Type B pancreatic cell (in vitro differentiated cells): ENCODE measurements at regions not wholly inside any gene's neighbourhood (a gene's known extent, or its start where the extent isn't known, plus 50 kb on each side); places are given as distances from the start of the nearest gene placed in this dataset.

Experiments
- DNase-seq: peaks from one replicate; pipeline ENCODE4 v3.0.0; 2021; ENCODE audit warnings: mixed read lengths; ENCODE audit not compliant: unreplicated experiment; ENCODE audit errors: extremely low spot score
- H3K27ac Mint-ChIP-seq: 2 replicates; pipeline ENCODE4 v1.8.0; 2021; ENCODE audit warnings: mild to moderate bottlenecking, mixed read lengths
- H3K27me3 Mint-ChIP-seq: 2 replicates; pipeline ENCODE4 v1.8.0; 2021; ENCODE audit warnings: mixed read lengths
- H3K36me3 Mint-ChIP-seq: 2 replicates; pipeline ENCODE4 v1.8.0; 2021; ENCODE audit warnings: mixed read lengths
- H3K4me1 Mint-ChIP-seq: one replicate; pipeline ENCODE4 v1.8.0; 2021; ENCODE audit warnings: mixed read lengths; ENCODE audit not compliant: unreplicated experiment
- H3K4me3 Mint-ChIP-seq: 2 replicates; pipeline ENCODE4 v1.8.0; 2021; ENCODE audit warnings: mild to moderate bottlenecking, mixed read lengths
- H3K9me3 Mint-ChIP-seq: 2 replicates; pipeline ENCODE4 v1.8.0; 2021; ENCODE audit warnings: mixed read lengths
- TF ChIP-seq, protein P1 (sequence below): fragments of 200-600 bp; sonication (generic); conservative IDR thresholded peaks from 2 replicates; pipeline ENCODE4 v1.5.0; 2021; ENCODE audit warnings: antibody characterized with exemption, mild to moderate bottlenecking

DNA sequence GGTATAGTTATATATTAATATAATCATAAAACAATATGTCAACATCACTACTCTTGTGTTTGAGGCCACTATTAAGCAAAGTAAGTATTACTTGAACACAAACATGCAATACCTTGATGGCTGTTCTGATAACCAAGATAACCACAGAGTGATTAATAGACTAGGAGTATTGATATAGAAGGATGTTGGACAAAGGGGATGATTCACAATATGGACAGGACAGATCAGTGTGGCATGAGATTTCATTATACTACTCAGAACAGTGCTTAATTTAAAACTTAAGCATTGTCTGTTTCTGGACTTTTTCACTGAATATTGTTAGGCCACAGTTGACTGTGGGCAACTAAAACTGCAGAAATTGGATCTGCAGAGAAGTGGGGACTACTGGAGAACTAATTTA is 384.2 kb downstream of the SLITRK1 start:
- TF ChIP-seq, protein P1, sequence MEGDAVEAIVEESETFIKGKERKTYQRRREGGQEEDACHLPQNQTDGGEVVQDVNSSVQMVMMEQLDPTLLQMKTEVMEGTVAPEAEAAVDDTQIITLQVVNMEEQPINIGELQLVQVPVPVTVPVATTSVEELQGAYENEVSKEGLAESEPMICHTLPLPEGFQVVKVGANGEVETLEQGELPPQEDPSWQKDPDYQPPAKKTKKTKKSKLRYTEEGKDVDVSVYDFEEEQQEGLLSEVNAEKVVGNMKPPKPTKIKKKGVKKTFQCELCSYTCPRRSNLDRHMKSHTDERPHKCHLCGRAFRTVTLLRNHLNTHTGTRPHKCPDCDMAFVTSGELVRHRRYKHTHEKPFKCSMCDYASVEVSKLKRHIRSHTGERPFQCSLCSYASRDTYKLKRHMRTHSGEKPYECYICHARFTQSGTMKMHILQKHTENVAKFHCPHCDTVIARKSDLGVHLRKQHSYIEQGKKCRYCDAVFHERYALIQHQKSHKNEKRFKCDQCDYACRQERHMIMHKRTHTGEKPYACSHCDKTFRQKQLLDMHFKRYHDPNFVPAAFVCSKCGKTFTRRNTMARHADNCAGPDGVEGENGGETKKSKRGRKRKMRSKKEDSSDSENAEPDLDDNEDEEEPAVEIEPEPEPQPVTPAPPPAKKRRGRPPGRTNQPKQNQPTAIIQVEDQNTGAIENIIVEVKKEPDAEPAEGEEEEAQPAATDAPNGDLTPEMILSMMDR, result no peak
- Mint-ChIP-seq H3K27ac (no peak overlapping the region), H3K36me3 (no peaks in the 10 kb centered on the region), H3K27me3 (no peaks in the 10 kb centered on the region), H3K9me3 (no peaks in the 10 kb centered on the region), H3K4me1 (no peaks in the 10 kb centered on the region), H3K4me3 (no peak overlapping the region)
- no peak for DNase-seq

DNA sequence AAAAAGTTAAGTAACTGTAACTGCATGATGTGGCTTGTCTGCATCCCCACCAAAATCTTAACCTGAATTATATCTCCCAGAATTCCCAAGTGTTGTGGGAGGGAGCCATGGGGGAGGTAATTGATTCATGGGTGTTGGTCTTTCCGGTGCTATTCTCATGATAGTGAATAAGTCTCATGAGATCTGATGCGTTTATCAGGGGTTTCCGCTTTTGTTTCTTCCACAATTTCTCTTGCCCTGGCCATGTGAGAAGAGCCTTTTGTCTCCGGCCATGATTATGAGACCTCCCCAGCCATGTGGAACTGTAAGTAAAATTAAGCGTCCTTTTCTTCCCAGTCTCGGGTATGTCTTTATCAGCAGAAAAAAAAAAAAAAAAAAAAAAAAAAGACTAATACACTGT is 385.8 kb downstream of the SLITRK1 start:
- no peak for DNase-seq
- no peaks in the 10 kb centered on the region for H3K27me3 Mint-ChIP-seq
- no peaks in the 10 kb centered on the region for H3K4me1 Mint-ChIP-seq
- no peaks in the 10 kb centered on the region for H3K9me3 Mint-ChIP-seq
- no peaks in the 10 kb centered on the region for H3K36me3 Mint-ChIP-seq
- no peak overlapping the region for H3K27ac Mint-ChIP-seq
- H3K4me3 Mint-ChIP-seq, result no peak overlapping the region
- TF ChIP-seq, protein P1, result no peak

DNA sequence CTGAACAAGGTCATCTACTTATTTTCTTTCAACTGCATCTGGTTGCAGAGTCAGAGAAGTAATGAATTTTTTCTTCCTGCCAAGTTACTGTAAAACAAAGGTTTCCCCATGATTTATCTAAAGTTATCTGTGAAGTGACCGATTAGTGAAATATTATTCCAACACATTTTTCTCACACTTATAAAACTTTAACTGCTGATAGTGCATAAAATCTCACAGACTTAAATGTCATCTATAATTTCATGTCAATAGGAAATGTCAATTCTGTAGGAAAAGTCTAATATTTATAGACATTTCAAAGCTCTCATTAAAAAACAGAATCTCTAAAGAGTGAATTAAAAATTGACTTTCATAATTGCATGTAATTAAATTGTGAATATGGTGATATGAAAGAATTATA is 397.2 kb downstream of the SLITRK1 start:
- TF ChIP-seq, protein P1, result no peak
- no peak overlapping the region for H3K27ac Mint-ChIP-seq
- no peaks in the 10 kb centered on the region for H3K9me3 Mint-ChIP-seq
- H3K4me3 Mint-ChIP-seq, result no peak overlapping the region
- DNase-seq, result no peak
- no peaks in the 10 kb centered on the region for H3K4me1 Mint-ChIP-seq
- H3K36me3 Mint-ChIP-seq, result no peaks in the 10 kb centered on the region
- H3K27me3 Mint-ChIP-seq, result no peaks in the 10 kb centered on the region

DNA sequence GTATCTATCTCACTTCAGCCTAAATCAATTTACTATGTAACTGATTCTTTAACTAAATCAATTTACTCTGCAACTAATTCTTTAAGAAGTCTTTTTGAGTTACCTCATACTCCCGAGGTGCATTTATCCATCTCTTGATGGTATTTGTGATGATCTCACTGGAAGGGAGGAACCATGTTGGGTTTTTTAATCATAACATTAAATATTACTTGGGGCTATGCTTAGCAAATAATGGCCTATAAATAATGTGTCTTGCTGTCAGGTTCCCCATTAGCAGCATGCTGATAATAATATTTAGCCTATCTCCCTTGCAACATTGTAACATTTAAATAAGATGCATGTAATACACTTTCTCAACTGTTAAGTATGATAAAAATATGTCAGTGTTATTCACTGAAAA is 411.3 kb downstream of the SLITRK1 start:
- Mint-ChIP-seq H3K27me3 (no peaks in the 10 kb centered on the region), H3K36me3 (no peaks in the 10 kb centered on the region), H3K4me1 (no peaks in the 10 kb centered on the region), H3K9me3 (peaks cover 5% of the 10 kb centered on the region), H3K27ac (no peak overlapping the region), H3K4me3 (no peak overlapping the region)
- DNase-seq, result no peak
- TF ChIP-seq, protein P1, result no peak

DNA sequence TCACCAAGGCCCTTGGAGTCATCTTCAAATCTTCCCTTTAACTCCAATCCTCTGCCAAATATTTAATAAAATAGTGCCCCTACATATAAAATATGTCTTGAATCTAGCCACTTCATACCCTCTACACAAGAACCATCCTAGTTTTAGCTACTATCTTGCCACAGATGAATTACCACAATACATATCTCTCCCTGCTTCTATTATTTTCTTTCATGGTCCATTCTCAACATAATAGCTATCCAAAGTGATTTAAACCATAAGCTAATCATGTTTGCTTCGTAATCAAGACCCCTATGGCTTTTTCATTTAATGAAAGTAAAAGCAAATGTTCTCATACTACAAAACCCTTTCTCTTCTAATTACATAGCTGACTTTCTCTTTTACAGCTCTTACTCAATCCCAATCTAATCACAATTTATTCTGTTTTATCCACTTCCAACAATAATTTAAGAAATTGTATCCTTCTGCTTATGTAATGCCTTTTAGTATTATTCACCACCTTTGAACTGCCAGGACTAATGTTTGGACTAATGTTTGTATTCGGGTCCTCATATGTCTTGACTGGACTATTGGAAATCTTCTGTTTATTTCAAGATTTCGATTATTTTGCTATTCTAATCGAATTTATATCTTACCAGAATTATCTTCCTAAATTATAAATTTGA is 412.0 kb downstream of the SLITRK1 start:
- no peaks in the 10 kb centered on the region for H3K27me3 Mint-ChIP-seq
- H3K27ac Mint-ChIP-seq, result no peak overlapping the region
- no peak for DNase-seq
- H3K9me3 Mint-ChIP-seq, result no peaks in the 10 kb centered on the region
- no peaks in the 10 kb centered on the region for H3K4me1 Mint-ChIP-seq
- H3K4me3 Mint-ChIP-seq, result no peak overlapping the region
- H3K36me3 Mint-ChIP-seq, result no peaks in the 10 kb centered on the region
- TF ChIP-seq, protein P1, result no peak

DNA sequence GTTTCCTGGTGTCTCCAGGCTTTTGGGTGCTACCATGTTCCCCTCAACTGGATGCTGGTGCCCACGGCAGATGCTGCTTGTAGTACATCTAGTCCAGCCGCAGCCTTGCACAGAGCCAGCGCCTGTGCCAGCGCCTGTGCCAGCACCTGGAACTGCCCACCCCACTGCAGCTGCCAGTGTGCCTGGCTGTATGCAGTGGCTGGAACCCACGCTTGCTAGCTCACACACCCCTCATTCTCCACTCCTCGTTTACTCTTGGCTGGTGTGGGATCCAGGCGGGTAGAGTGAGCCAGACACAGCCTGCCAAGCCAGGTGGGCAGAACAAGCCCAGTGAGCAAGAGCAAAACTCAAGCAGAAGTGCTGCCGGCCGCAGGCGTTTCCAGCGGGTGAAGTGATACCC is 428.6 kb downstream of the SLITRK1 start:
- Mint-ChIP-seq H3K9me3 (no peaks in the 10 kb centered on the region), H3K27ac (no peak overlapping the region), H3K36me3 (no peaks in the 10 kb centered on the region), H3K27me3 (no peaks in the 10 kb centered on the region), H3K4me3 (no peak overlapping the region), H3K4me1 (peaks cover 15% of the 10 kb centered on the region)
- no peak for DNase-seq
- TF ChIP-seq, protein P1, result no peak
